ENCODE measurements at regions not wholly inside any gene's neighbourhood (a gene's known extent, or its start where the extent isn't known, plus 50 kb on each side); places are given as distances from the start of the nearest gene placed in this dataset.

DNA sequence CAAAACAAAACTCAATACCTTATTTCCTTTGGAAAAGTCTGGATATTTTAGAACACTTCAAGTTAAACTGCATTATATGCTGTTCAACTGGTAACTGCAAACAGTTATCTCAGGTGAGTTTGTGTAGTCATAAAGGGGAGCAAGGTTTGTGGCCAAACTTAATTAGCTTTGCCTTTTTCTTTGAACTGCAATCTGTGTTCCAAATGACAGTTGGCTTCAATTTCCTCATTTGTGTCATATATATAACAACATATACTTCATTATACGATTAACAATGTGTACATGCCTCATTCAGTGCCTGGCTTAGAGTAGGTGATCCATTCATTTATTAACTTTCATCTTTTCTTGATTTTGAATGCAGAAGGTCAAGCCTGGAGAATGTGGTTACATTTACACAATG lies 55.8 kb downstream of the KCNE4 start:
- no peaks in the 10 kb centered on the region for H3K9me3 Mint-ChIP-seq

DNA sequence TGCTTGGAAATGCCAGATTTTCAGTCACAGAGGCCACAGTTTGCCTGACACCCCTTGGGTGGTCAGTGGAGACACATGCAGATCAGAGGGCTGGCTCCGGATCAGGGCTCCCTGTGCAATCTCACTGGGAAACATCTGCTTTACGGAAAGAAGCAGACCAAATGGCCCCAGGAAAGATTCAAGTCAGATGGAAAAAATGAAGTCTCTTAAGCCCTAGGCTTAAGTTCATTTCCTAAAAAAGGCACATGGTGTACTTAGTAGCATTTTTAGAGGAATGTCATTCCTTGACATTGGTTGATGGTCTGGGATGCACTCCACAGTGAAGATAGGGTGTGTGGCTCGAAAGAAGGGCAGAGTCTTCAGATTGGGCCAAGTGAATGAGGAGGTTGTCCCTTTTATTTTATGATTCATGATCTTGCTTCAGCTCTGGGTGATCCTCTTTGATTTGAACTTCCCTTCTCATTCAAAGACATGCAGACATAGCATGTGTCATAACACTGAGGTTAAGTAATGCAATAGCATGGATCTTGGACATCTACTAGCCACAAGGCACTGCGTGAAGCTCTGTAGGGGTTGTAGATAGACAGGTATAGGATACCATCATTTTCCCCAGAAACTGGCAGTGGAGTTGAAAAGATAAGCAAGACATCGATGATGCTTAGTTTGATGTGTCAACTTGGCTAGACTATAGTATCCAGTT lies 56.5 kb downstream of the KCNE4 start:
- no peaks in the 10 kb centered on the region for H3K9me3 Mint-ChIP-seq
- H3K4me3 Mint-ChIP-seq, result 0 out of 2 replicates have a peak overlapping the region, but pooled peaks have one; percentile 18
- H3K27me3 Mint-ChIP-seq (ENCODE audit: insufficient read depth), result peaks cover 2% of the 10 kb centered on the region; the same call in 1 of the 2 replicates
- H3K4me1 Mint-ChIP-seq (ENCODE audit: low read depth), result peaks cover 46% of the 10 kb centered on the region
- peak overlapping the region; percentile 35 for H3K27ac Mint-ChIP-seq
- no peaks in the 10 kb centered on the region for H3K36me3 Mint-ChIP-seq (ENCODE audit: low read depth)
- peak; percentile 75 for DNase-seq
- TF ChIP-seq, protein P1, sequence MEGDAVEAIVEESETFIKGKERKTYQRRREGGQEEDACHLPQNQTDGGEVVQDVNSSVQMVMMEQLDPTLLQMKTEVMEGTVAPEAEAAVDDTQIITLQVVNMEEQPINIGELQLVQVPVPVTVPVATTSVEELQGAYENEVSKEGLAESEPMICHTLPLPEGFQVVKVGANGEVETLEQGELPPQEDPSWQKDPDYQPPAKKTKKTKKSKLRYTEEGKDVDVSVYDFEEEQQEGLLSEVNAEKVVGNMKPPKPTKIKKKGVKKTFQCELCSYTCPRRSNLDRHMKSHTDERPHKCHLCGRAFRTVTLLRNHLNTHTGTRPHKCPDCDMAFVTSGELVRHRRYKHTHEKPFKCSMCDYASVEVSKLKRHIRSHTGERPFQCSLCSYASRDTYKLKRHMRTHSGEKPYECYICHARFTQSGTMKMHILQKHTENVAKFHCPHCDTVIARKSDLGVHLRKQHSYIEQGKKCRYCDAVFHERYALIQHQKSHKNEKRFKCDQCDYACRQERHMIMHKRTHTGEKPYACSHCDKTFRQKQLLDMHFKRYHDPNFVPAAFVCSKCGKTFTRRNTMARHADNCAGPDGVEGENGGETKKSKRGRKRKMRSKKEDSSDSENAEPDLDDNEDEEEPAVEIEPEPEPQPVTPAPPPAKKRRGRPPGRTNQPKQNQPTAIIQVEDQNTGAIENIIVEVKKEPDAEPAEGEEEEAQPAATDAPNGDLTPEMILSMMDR (IDR thresholded peaks at IDR 0.05), result no peak

More for the DNA sequence above, 55.8 kb downstream of the KCNE4 start:
- H3K27me3 Mint-ChIP-seq (ENCODE audit: insufficient read depth), result peaks cover 2% of the 10 kb centered on the region; the same call in 1 of the 2 replicates
- peak overlapping the region; percentile 35; the same call in 1 of the 2 replicates for H3K27ac Mint-ChIP-seq
- no peak overlapping the region for H3K4me3 Mint-ChIP-seq
- H3K36me3 Mint-ChIP-seq (ENCODE audit: low read depth), result no peaks in the 10 kb centered on the region
- peaks cover 39% of the 10 kb centered on the region for H3K4me1 Mint-ChIP-seq (ENCODE audit: low read depth)
- TF ChIP-seq, protein P1 (IDR thresholded peaks at IDR 0.05), result no peak
- no peak for DNase-seq

DNA sequence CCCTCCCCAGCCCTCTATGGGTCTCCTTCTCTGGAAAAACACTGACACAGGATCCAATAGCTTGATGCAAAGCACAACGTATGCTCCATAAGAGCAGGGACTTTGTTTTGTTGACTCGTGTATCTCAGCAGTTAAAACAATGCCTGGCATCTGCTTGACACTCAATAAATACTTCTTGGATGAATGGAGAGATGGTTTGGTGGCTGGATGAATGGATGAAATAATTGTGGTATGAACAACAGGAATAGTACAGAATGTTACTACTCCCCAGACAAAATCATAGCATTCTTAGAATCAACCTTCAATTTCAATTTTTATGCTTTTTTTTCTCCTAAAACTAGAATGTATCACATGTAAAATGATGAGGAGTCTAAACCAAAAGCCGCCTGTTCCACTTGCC lies 57.4 kb downstream of the KCNE4 start:
- Mint-ChIP-seq H3K4me1 (ENCODE audit: low read depth) (peaks cover 44% of the 10 kb centered on the region), H3K36me3 (ENCODE audit: low read depth) (no peaks in the 10 kb centered on the region), H3K9me3 (no peaks in the 10 kb centered on the region), H3K27me3 (ENCODE audit: insufficient read depth) (peaks cover 2% of the 10 kb centered on the region; the same call in 1 of the 2 replicates), H3K27ac (peak overlapping the region; percentile 35; the same call in 1 of the 2 replicates), H3K4me3 (peak overlapping the region; percentile 13; the same call in 1 of the 2 replicates)
- TF ChIP-seq, protein P1 (IDR thresholded peaks at IDR 0.05), result no peak
- peak; percentile 69 for DNase-seq

DNA sequence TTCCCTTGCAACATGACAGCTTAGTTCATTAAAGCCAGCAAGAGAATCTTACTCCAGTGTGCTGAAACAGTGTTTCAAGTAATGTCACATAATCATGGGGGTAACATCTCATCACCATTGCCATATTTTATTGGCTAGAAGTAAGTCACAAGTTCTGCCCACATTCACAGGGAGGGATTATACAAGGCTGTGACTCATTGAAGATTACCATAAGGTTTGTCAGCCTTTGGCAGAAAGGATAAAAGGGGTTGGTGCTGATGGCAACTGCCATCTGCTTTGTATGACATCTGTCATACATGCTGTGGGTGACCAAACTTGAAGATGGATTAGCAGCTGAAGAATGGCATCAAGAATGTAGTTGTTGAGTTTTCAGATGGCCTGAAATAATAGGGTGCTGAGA lies 61.2 kb downstream of the KCNE4 start:
- TF ChIP-seq, protein P1 (IDR thresholded peaks at IDR 0.05), result no peak
- Mint-ChIP-seq H3K27ac (no peak overlapping the region), H3K4me1 (ENCODE audit: low read depth) (peaks cover 41% of the 10 kb centered on the region), H3K27me3 (ENCODE audit: insufficient read depth) (peaks cover 5% of the 10 kb centered on the region; the same call in 1 of the 2 replicates), H3K9me3 (no peaks in the 10 kb centered on the region), H3K4me3 (no peak overlapping the region), H3K36me3 (ENCODE audit: low read depth) (no peaks in the 10 kb centered on the region)
- DNase-seq, result peak; percentile 40

DNA sequence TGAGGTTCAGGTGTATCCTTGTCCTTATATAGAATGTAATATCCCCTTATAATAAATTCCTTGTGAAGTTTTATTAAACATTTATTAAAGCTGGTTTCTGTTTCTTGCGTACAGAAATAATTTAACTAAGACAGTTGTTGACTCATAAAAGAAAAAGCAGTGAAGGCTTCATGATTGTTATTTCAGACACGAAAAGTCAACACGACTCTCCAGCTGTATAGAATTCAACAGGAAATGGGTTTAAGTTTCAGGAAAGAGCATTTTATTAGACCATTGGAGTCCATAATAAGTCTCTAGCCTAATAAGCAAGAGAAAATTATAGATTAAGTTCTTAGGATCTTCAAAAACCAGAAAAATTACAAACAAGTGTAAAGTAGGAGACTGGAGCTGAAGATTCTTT lies 62.2 kb downstream of the KCNE4 start:
- Mint-ChIP-seq H3K27me3 (ENCODE audit: insufficient read depth) (peaks cover 5% of the 10 kb centered on the region; the same call in 1 of the 2 replicates), H3K4me1 (ENCODE audit: low read depth) (peaks cover 31% of the 10 kb centered on the region), H3K36me3 (ENCODE audit: low read depth) (no peaks in the 10 kb centered on the region), H3K27ac (no peak overlapping the region), H3K4me3 (no peak overlapping the region), H3K9me3 (no peaks in the 10 kb centered on the region)
- DNase-seq, result no peak
- TF ChIP-seq, protein P1 (IDR thresholded peaks at IDR 0.05), result no peak

All from HFFc6 (cell line).